ENCODE measurements at regions not wholly inside any gene's neighbourhood (a gene's known extent, or its start where the extent isn't known, plus 50 kb on each side); places are given as distances from the start of the nearest gene placed in this dataset.

DNA sequence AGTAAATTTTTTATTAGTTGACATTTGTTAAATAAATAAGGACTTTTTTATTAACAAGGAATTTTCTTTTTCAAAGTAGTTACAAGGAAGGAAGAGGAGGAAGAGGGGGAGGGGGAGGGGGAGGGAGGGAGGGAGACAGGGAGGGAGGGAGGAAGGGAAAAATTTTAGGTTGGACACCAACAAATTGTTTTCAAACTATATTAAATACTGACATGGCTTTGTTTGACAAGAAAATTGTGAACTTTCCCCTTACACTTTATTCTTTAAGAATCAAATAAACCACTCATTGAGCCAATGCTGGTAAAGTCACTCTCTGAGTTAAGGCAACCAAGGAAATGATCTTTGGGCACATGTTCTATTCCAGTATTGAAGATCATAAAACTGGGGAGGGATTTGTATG, 115.7 kb upstream of the PPP2R3A start:
- Histone ChIP-seq H3K4me1 (ENCODE audit: insufficient read depth, low read length, poor library complexity, severe bottlenecking) (no peaks in the 10 kb centered on the region), H3K79me2 (ENCODE audit: insufficient read depth, low read length) (no peaks in the 10 kb centered on the region), H3K9me2 (replicated peaks; ENCODE audit: low read depth, low read length) (no peaks in the 10 kb centered on the region), H2AFZ (ENCODE audit: low read length) (no peak overlapping the region), H3K4me2 (ENCODE audit: low read depth, low read length, poor library complexity, severe bottlenecking) (no peak overlapping the region), H4K20me1 (ENCODE audit: insufficient read depth, low read length, poor library complexity, severe bottlenecking) (no peaks in the 10 kb centered on the region), H3K9ac (ENCODE audit: low read depth, low read length, poor library complexity, severe bottlenecking) (no peak overlapping the region), H3K36me3 (ENCODE audit: insufficient read depth, low read length) (no peaks in the 10 kb centered on the region), H3F3A (ENCODE audit: low read depth) (no peaks in the 10 kb centered on the region), H3K27me3 (ENCODE audit: insufficient read depth, low read length, poor library complexity, severe bottlenecking) (no peaks in the 10 kb centered on the region), H3K9me3 (ENCODE audit: insufficient read depth, low read depth, low read length) (no peaks in the 10 kb centered on the region), H3K4me3 (ENCODE audit: low read length, poor library complexity, severe bottlenecking) (no peak overlapping the region)
- TF ChIP-seq CTCF (conservative IDR thresholded peaks at IDR 0.05; ENCODE audit: low read length) (no peak), EZH2phosphoT487 (IDR thresholded peaks at IDR 0.05; ENCODE audit: borderline replicate concordance) (no peak)

- Histone ChIP-seq H3K27me3 (ENCODE audit: insufficient read depth, low read length, poor library complexity, severe bottlenecking) (no peaks in the 10 kb centered on the region), H3K36me3 (ENCODE audit: insufficient read depth, low read length) (no peaks in the 10 kb centered on the region), H3K9me2 (replicated peaks; ENCODE audit: low read depth, low read length) (no peaks in the 10 kb centered on the region), H2AFZ (ENCODE audit: low read length) (no peak overlapping the region), H3K4me1 (ENCODE audit: insufficient read depth, low read length, poor library complexity, severe bottlenecking) (no peaks in the 10 kb centered on the region), H3K9ac (ENCODE audit: low read depth, low read length, poor library complexity, severe bottlenecking) (no peak overlapping the region), H3K79me2 (ENCODE audit: insufficient read depth, low read length) (no peaks in the 10 kb centered on the region), H3K4me2 (ENCODE audit: low read depth, low read length, poor library complexity, severe bottlenecking) (no peak overlapping the region), H4K20me1 (ENCODE audit: insufficient read depth, low read length, poor library complexity, severe bottlenecking) (no peaks in the 10 kb centered on the region), H3K4me3 (ENCODE audit: low read length, poor library complexity, severe bottlenecking) (no peak overlapping the region), H3K9me3 (ENCODE audit: insufficient read depth, low read depth, low read length) (no peaks in the 10 kb centered on the region), H3F3A (ENCODE audit: low read depth) (no peaks in the 10 kb centered on the region)
- TF ChIP-seq EZH2phosphoT487 (IDR thresholded peaks at IDR 0.05; ENCODE audit: borderline replicate concordance) (no peak), CTCF (conservative IDR thresholded peaks at IDR 0.05; ENCODE audit: low read length) (no peak)
Observed at GRCh38 chr3:135851201-135852081, 114.1 kb upstream of the PPP2R3A start.

- Histone ChIP-seq H3K4me1 (ENCODE audit: insufficient read depth, low read length, poor library complexity, severe bottlenecking) (no peaks in the 10 kb centered on the region), H2AFZ (ENCODE audit: low read length) (no peak overlapping the region), H3K9me3 (ENCODE audit: insufficient read depth, low read depth, low read length) (no peaks in the 10 kb centered on the region), H3K79me2 (ENCODE audit: insufficient read depth, low read length) (no peaks in the 10 kb centered on the region), H3K9ac (ENCODE audit: low read depth, low read length, poor library complexity, severe bottlenecking) (no peak overlapping the region), H3F3A (ENCODE audit: low read depth) (no peaks in the 10 kb centered on the region), H3K9me2 (replicated peaks; ENCODE audit: low read depth, low read length) (no peaks in the 10 kb centered on the region), H3K4me2 (ENCODE audit: low read depth, low read length, poor library complexity, severe bottlenecking) (no peak overlapping the region), H3K4me3 (ENCODE audit: low read length, poor library complexity, severe bottlenecking) (no peak overlapping the region), H3K36me3 (ENCODE audit: insufficient read depth, low read length) (no peaks in the 10 kb centered on the region), H3K27me3 (ENCODE audit: insufficient read depth, low read length, poor library complexity, severe bottlenecking) (no peaks in the 10 kb centered on the region), H4K20me1 (ENCODE audit: insufficient read depth, low read length, poor library complexity, severe bottlenecking) (no peaks in the 10 kb centered on the region)
- no peak for TF ChIP-seq EZH2phosphoT487 (IDR thresholded peaks at IDR 0.05; ENCODE audit: borderline replicate concordance)
- TF ChIP-seq CTCF (conservative IDR thresholded peaks at IDR 0.05; ENCODE audit: low read length), result no peak
Observed at GRCh38 chr3:135853981-135854380, 111.5 kb upstream of the PPP2R3A start.

Data from Loucy (cell line).